ENCODE measurements at regions not wholly inside any gene's neighbourhood (a gene's known extent, or its start where the extent isn't known, plus 50 kb on each side); places are given as distances from the start of the nearest gene placed in this dataset.

DNA sequence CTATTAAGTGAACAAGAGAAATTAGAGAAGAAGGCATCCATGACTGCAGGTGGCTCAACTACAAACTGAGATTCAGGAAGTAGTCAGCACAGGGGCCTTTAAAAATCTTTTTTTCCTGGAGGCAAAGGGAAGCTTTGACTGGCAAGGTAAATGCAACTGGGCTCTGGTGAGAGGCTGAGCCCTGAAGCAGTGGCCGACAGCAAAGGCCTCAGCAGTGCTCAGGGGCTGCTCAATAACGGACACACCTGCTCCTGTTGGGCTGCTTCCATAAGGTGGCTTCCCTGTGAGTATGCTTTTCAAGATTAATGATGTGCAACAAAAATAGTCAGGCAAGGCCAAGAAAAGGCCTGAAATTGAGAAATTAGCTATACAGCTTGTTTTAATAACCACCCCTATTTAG lies 134.2 kb upstream of the RGMB start:
- no peak overlapping the region for H3K4me3 ChIP-seq (ENCODE audit: low read depth, low read length)
- H3K27me3 ChIP-seq (ENCODE audit: control insufficient read depth, insufficient read depth, low read length): no peaks in the 10 kb centered on the region
- FAIRE-seq: no peak
- H3K36me3 ChIP-seq (ENCODE audit: control insufficient read depth, insufficient read depth, low read length): no peaks in the 10 kb centered on the region
- TF ChIP-seq, protein P1, sequence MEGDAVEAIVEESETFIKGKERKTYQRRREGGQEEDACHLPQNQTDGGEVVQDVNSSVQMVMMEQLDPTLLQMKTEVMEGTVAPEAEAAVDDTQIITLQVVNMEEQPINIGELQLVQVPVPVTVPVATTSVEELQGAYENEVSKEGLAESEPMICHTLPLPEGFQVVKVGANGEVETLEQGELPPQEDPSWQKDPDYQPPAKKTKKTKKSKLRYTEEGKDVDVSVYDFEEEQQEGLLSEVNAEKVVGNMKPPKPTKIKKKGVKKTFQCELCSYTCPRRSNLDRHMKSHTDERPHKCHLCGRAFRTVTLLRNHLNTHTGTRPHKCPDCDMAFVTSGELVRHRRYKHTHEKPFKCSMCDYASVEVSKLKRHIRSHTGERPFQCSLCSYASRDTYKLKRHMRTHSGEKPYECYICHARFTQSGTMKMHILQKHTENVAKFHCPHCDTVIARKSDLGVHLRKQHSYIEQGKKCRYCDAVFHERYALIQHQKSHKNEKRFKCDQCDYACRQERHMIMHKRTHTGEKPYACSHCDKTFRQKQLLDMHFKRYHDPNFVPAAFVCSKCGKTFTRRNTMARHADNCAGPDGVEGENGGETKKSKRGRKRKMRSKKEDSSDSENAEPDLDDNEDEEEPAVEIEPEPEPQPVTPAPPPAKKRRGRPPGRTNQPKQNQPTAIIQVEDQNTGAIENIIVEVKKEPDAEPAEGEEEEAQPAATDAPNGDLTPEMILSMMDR (IDR thresholded peaks at IDR 0.05; ENCODE audit: insufficient read depth, low read length, severe bottlenecking): no peak
- DNase-seq (ENCODE audit: low read depth): no peak

DNA sequence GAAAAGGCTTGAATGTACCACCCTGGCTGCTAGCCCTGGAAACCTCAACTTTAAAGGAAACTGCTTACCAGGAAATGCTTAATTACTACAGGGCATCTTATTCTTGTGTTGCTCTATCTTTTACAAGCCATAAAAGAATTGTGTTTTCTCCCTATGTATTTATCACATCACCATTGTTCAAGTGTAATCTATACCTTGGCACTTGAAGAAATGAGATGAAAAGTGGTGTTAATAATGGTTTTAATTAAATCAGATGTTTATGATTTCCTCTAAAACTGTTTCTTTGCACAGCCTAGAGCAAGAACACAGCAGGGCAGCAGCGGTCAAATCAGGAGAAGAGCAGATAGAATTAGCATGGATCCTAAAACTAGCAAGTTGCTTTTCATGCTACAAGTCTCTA lies 131.8 kb upstream of the RGMB start:
- Histone ChIP-seq H3K36me3 (ENCODE audit: control insufficient read depth, insufficient read depth, low read length) (no peaks in the 10 kb centered on the region), H3K4me3 (ENCODE audit: low read depth, low read length) (no peak overlapping the region), H3K27me3 (ENCODE audit: control insufficient read depth, insufficient read depth, low read length) (no peaks in the 10 kb centered on the region)
- FAIRE-seq (no peak), DNase-seq (ENCODE audit: low read depth) (no peak)
- TF ChIP-seq, protein P1 (IDR thresholded peaks at IDR 0.05; ENCODE audit: insufficient read depth, low read length, severe bottlenecking): no peak

DNA sequence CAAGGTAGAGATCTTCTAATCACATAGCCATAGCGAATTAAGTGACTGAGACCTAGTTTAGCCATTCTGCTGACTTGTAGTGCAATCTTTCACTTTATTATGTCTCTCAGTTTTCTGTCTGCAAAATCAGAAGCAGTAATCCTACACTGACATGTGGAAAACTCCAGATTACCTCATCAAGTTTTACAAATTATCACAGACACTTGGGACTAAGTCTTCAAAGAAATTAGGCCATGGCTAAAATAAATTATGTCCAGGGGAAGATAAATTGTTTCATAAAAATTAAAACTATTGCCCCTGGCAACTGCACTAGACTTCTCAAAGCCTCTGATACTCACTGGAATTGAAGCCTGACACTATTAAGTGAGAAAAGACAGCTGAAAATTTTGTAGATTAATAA lies 129.9 kb upstream of the RGMB start:
- no peak for FAIRE-seq
- DNase-seq (ENCODE audit: low read depth): no peak
- H3K36me3 ChIP-seq (ENCODE audit: control insufficient read depth, insufficient read depth, low read length): no peaks in the 10 kb centered on the region
- TF ChIP-seq, protein P1 (IDR thresholded peaks at IDR 0.05; ENCODE audit: insufficient read depth, low read length, severe bottlenecking): no peak
- H3K27me3 ChIP-seq (ENCODE audit: control insufficient read depth, insufficient read depth, low read length): no peaks in the 10 kb centered on the region
- no peak overlapping the region for H3K4me3 ChIP-seq (ENCODE audit: low read depth, low read length)

DNA sequence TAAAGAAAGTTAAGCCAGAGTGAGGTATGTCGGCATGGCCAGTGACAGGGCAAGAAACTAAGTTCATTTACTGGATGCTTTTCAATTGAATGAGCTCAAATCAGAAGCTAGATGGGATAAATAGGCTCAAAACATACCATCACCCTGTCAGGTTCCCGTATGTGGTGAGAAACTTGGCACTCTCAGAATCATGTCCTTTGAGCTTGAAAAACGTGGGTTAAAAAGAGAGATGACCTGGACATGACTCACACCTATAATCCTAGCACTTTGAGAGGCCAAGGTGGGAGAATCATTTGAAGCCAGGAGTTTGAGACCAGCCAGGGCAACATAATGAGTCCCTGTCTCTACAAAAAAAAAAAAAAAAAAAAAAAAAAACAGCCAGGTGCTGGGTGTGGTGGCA lies 121.7 kb upstream of the RGMB start:
- TF ChIP-seq, protein P1 (IDR thresholded peaks at IDR 0.05; ENCODE audit: insufficient read depth, low read length, severe bottlenecking): no peak
- no peaks in the 10 kb centered on the region for H3K36me3 ChIP-seq (ENCODE audit: control insufficient read depth, insufficient read depth, low read length)
- no peak for FAIRE-seq
- peak; percentile 10 for DNase-seq (ENCODE audit: low read depth)
- no peak overlapping the region for H3K4me3 ChIP-seq (ENCODE audit: low read depth, low read length)
- H3K27me3 ChIP-seq (ENCODE audit: control insufficient read depth, insufficient read depth, low read length): no peaks in the 10 kb centered on the region

DNA sequence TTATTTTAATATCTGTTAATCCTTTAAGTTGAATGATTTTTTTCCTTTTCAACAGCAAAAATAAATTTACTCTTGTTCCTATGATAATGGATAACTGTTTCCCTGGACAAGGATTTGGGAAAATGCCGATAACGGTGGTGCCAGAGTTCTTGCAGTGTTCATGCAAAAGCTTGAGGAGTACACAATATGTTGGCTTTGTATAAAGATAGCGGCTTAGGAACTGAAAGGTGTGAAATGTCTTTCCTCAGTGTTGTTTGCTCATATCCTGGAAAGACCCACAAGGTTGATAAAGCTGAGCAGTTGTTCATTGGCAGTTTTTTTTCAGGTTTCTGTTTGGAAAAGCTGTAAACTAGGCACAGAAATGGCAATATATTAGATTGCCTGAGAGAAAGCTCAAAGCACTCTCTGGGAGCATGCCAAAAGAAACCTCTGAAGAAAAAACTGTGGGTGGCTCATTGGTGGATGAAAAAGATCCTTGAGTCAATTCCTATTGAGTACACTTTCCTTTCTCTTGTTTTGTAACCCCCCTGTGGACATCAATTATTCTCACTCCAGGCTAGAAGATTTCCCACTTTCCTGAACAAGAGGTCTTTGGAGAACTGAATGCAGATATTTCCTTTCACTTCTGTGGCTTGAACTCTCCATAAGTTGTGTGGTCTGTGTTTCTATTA lies 117.2 kb upstream of the RGMB start:
- TF ChIP-seq, protein P1 (IDR thresholded peaks at IDR 0.05; ENCODE audit: insufficient read depth, low read length, severe bottlenecking): no peak
- FAIRE-seq: no peak
- DNase-seq (ENCODE audit: low read depth): no peak

DNA sequence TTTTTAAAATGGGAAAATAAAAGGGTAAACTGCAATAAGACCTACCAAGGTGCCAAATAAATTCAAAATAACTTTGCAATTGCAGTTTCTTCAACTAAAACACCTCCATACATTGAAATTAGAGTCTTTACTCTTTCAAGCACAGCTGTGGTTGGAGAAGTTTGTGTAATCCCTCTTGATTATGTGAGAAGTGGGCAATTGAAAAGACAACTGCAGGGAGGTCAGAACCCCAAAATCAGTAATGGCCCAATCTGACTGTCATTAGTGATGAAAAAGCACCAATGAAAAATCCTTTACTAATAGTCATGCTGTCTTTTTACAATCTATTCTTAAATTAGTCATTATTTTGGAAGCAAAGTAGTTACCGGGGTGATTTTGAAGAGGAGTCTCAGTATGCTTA lies 116.7 kb upstream of the RGMB start:
- FAIRE-seq (no peak), DNase-seq (ENCODE audit: low read depth) (no peak)
- Histone ChIP-seq H3K36me3 (ENCODE audit: control insufficient read depth, insufficient read depth, low read length) (no peaks in the 10 kb centered on the region), H3K27me3 (ENCODE audit: control insufficient read depth, insufficient read depth, low read length) (no peaks in the 10 kb centered on the region), H3K4me3 (ENCODE audit: low read depth, low read length) (no peak overlapping the region)
- TF ChIP-seq, protein P1 (IDR thresholded peaks at IDR 0.05; ENCODE audit: insufficient read depth, low read length, severe bottlenecking): no peak

More for the DNA sequence above, 117.2 kb upstream of the RGMB start:
- Histone ChIP-seq H3K4me3 (ENCODE audit: low read depth, low read length) (no peak overlapping the region), H3K27me3 (ENCODE audit: control insufficient read depth, insufficient read depth, low read length) (no peaks in the 10 kb centered on the region), H3K36me3 (ENCODE audit: control insufficient read depth, insufficient read depth, low read length) (no peaks in the 10 kb centered on the region)
